ENCODE measurements at regions not wholly inside any gene's neighbourhood (a gene's known extent, or its start where the extent isn't known, plus 50 kb on each side); places are given as distances from the start of the nearest gene placed in this dataset.

DNA sequence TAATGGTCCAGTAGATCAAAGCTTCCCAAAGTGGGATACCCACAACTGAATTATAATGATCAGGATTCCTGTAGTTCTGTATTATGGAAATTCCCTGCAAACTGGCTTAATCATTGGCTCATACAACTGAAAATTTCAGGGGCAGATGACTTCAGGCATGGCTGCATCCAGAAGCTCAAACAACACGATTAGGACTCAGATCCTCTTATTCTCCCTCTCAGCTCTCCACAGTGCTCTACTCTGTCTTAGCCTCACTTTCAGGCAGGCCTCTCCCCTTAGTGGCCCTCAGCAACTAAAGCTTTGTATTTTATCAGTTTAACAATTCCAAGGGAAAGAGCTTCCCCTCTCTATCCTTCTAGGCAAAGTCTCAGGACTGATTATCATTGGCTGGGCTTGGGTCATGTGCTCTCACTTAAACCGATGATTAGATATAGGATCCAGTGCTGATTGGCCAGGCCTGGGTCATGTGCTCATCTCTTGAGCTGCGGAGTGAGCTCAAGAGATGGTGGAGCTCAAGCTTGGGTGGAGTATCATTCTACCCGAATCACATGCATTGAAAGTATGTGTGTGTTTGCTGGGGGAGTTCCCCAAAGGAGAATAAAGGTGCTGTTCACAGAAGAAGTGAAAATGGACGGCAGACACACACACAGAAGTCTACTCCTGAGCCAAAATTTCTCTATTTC lies 57.9 kb upstream of the RUNX3 start:
- DNase-seq (ENCODE audit: low read depth, low spot score), result no peak

DNA sequence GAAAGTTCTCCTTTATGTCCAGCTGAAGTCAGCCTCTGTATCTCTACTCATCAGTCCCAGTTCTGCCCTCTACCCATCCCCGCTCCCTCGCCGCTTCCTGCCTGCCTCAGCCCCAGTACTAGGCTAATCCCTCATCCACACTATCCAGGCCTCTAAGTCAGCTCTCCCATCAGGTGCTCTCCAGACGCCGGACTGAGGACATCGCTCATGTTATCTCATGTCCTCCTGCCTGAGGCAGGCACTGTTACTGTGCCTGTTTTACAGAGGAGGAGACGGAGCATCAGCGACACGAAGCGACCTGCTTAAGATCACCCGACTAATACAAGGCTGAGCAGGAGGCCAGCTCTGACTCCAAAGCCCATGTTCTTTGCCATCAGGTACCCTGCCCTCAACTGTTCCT lies 57.3 kb upstream of the RUNX3 start:
- DNase-seq (ENCODE audit: low read depth, low spot score), result no peak

DNA sequence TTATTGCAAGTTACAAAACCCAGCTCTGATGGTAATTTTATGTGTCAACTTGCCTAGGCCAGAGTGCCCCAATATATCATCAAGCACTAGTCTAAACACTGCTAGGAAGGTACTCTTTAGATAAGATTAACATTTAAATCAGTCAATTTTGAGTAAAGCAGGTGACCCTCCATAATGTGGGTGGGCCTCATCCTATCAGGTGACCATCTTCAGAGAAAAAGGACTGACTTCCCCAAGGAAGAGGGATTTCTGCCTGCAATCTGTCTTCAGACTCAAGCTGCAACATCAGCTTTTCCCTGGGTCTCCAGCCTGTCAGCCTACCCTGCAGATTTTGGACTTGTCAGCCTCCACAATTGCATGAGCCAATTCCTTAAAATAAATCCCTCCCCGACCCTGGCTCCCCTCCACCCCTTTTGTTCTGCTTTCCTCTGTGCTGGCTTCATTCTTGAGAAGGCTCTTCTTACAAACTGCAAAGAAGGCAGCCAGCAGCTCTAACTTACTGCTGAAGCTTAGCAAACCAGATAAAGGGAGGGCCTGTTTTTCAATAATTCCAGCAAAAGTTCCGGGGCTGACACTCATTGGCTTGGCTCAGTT lies 56.4 kb upstream of the RUNX3 start:
- DNase-seq (ENCODE audit: low read depth, low spot score), result no peak

DNA sequence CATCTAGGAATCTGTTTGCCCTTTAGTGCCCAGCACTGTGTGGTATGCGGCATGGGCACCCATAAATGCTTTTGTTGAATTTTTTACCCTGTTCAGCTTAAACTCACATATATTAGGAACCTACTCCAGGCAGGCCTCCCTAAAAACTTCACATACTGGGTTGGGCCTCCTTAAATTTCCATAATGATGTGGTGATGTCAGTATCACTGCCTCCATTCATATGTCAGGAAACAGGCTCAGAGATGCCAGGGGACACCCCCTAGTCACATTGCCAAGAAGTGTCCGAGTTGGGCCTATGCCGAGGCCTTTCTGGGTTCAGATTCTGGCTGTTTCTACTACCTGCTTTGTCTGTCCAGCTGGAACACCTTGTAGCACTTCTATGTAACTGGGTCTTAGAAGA lies 55.7 kb upstream of the RUNX3 start:
- DNase-seq (ENCODE audit: low read depth, low spot score), result no peak

DNA sequence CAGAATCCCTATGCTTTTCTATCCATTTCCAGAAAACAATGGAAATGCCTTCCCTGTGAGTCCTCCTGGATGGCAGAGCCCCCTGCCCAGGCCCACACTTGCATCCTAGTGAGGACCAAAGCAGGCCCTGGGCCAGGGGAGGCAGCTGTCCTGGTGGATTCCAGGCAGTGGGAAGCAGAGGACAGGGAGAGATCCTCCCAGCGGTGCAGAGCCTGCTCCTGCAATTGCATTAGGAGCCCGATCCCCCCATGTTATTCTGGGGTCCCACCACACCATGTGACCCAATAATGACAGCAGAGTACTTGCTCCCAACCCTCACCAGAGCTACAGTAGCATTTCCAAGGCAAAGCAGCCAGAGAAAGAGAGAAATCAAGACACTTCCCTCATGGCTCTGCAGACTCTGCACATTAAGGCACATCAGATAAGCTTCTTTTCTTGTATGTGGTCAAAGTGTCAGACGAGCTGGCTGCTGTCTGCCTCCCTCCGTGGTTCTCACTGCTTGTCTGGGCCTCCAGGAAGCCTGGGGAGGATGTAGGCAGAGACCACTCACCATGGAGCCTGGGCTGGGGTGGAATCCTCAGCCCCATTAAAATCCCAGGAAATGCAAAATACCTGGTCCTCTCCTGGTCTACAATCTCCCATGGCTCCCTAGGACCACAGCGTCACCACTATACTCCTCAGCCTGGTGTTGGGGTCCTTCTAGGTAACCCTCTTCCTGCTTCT lies 54.9 kb upstream of the RUNX3 start:
- no peak for DNase-seq (ENCODE audit: low read depth, low spot score)

DNA sequence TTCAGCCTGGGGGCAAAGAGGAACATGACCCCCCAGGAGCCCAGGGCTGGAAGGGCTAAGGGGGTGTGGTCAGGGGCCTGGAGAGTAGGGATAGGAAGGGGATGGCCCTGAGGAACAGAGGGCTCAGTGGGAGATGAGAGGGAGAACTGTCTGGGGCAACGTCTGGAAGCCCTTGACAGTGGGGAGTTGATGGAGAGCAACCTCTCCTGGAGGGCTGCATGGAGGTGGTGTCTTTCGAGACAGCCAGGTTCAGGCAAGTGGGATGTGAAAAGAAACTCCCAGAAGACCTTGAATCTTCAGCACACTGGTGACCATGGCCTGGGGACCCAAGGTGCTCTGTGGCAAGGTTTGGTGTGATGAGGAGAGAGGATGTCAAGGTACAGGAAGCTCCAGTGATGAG lies 54.2 kb upstream of the RUNX3 start:
- DNase-seq (ENCODE audit: low read depth, low spot score), result no peak

DNA sequence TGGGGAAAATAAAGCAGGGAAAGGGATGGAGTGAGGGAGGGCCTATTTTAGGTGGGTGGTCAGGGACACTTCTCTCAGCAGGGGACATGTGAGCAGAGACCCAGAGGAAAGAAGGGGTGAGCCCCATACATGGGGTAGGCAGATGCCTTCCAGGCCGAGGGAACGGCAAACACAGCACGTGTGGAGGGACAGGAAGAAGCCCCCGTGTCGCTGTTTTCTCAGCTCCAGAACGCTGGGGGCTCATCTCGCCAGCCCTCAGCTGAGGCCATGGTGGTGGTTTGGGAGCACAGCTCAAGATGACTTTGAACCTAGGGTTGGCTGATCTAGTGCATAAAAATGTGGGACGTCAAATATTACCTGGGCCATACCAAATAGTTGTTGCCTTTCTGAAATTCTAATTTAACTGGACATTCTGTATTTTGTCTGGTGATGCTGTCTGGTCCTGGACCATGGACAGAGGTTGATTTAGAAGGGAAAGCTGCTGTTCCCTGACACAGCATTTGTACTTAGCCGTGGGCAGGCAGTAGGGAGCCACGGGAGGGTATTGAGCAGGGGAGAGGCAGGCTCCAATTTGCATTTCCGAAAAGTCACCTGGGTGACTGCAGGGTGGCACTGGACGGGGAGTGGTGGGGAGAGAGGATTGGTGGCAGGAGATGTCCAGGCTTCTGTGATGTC lies 53.1 kb upstream of the RUNX3 start:
- no peak for DNase-seq (ENCODE audit: low read depth, low spot score)

DNA sequence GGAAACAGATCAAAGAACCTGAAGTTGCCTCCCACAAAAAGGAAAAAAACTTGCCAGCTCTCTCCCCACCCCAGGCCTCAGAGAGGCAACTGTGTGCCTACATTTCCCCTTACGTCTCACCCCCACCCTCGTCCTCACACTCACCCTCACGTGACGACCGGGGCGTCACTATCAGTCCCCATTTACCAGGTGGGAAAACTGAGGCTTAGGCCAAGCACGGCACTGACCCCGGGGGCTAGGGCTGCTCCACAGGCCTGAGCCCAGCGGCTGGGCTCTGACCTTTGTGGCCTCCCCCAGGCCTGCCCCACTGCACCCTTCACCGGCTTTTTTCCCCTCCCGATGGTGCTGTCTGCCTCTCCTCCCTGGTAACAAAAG lies 51.5 kb upstream of the RUNX3 start:
- no peak for DNase-seq (ENCODE audit: low read depth, low spot score)

DNA sequence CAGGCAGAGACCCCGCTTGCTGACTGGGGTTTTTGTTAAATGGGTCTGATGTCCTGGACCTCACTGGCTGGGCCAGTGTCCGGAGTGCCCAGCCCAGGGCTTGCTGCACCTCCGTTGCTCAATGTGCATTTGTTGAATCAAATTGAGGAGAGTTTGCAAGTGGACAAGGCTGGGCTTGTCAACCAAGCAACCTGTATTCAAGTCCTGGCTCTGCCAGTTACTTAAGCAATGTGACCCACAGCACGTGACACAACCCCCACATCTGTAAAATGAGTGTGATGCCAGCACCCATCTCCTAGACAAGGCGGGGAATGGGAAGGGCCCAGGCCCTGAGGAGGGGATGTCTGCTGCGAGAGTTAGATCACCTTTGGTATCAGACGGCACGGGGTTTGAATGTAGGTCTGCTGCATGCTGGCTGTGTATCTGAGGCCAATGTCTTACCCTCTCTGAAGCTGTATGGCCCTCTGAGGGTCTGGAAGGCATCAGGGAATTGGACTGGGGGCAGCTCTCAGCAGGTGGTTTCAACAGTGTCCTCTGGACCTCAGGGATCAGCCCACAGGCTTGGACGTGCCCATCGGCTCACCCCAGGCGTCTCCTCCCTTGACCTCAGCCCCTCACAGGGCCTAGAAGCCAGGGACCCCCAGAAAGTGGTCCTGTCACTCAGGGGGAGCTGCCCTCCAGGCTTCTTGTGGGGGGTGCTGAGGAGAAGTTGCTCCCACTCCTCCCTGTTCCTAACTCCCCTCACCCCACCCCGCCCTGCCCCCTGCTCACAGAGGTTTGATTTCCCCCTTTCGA lies 51.0 kb upstream of the RUNX3 start:
- DNase-seq (ENCODE audit: low read depth, low spot score), result no peak

All from astrocyte of the hippocampus (primary cell).